ENCODE measurements at regions not wholly inside any gene's neighbourhood (a gene's known extent, or its start where the extent isn't known, plus 50 kb on each side); places are given as distances from the start of the nearest gene placed in this dataset.

GRCh38 chr12:105804591-105805265 lies 334.0 kb downstream of the NUAK1 start:
- CTCF ChIA-PET = no interaction called here
- H3K4me1 Mint-ChIP-seq = no peaks in the 10 kb centered on the region
- DNase-seq (no peak), ATAC-seq (ENCODE audit: low read depth) (no peak)
- H3K27ac Mint-ChIP-seq = no peak overlapping the region
- no peaks in the 10 kb centered on the region for H3K9me3 Mint-ChIP-seq
- no peaks in the 10 kb centered on the region for H3K36me3 Mint-ChIP-seq (ENCODE audit: low read depth)
- intact Hi-C loops (cut with micrococcal nuclease) = no loop called here
- TF ChIP-seq, protein P1, sequence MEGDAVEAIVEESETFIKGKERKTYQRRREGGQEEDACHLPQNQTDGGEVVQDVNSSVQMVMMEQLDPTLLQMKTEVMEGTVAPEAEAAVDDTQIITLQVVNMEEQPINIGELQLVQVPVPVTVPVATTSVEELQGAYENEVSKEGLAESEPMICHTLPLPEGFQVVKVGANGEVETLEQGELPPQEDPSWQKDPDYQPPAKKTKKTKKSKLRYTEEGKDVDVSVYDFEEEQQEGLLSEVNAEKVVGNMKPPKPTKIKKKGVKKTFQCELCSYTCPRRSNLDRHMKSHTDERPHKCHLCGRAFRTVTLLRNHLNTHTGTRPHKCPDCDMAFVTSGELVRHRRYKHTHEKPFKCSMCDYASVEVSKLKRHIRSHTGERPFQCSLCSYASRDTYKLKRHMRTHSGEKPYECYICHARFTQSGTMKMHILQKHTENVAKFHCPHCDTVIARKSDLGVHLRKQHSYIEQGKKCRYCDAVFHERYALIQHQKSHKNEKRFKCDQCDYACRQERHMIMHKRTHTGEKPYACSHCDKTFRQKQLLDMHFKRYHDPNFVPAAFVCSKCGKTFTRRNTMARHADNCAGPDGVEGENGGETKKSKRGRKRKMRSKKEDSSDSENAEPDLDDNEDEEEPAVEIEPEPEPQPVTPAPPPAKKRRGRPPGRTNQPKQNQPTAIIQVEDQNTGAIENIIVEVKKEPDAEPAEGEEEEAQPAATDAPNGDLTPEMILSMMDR (IDR thresholded peaks at IDR 0.05) = no peak
- no peak overlapping the region for H3K4me3 Mint-ChIP-seq
- peaks cover 3% of the 10 kb centered on the region for H3K27me3 Mint-ChIP-seq
- POLR2A ChIA-PET = no interaction called here

GRCh38 chr12:105805730-105806399 lies 332.9 kb downstream of the NUAK1 start:
- Mint-ChIP-seq H3K27ac (no peak overlapping the region), H3K4me3 (no peak overlapping the region), H3K4me1 (no peaks in the 10 kb centered on the region), H3K27me3 (peaks cover 8% of the 10 kb centered on the region), H3K9me3 (no peaks in the 10 kb centered on the region), H3K36me3 (ENCODE audit: low read depth) (no peaks in the 10 kb centered on the region)
- TF ChIP-seq, protein P1 (IDR thresholded peaks at IDR 0.05) = no peak
- intact Hi-C loops (cut with micrococcal nuclease) = no loop called here
- ChIA-PET POLR2A (no interaction called here), CTCF (no interaction called here)
- no peak for DNase-seq
- ATAC-seq (ENCODE audit: low read depth) = no peak

- DNase-seq = no peak
- Mint-ChIP-seq H3K4me3 (no peak overlapping the region), H3K27me3 (peaks cover 8% of the 10 kb centered on the region), H3K36me3 (ENCODE audit: low read depth) (no peaks in the 10 kb centered on the region), H3K27ac (no peak overlapping the region), H3K4me1 (no peaks in the 10 kb centered on the region), H3K9me3 (peaks cover 1% of the 10 kb centered on the region)
- CTCF ChIA-PET = no interaction called here
- no peak for ATAC-seq (ENCODE audit: low read depth)
- TF ChIP-seq, protein P1 (IDR thresholded peaks at IDR 0.05) = no peak
- intact Hi-C loops (cut with micrococcal nuclease) = no loop called here
- POLR2A ChIA-PET = no interaction called here
Measured at GRCh38 chr12:105806400-105806770, 332.4 kb downstream of the NUAK1 start.

DNA sequence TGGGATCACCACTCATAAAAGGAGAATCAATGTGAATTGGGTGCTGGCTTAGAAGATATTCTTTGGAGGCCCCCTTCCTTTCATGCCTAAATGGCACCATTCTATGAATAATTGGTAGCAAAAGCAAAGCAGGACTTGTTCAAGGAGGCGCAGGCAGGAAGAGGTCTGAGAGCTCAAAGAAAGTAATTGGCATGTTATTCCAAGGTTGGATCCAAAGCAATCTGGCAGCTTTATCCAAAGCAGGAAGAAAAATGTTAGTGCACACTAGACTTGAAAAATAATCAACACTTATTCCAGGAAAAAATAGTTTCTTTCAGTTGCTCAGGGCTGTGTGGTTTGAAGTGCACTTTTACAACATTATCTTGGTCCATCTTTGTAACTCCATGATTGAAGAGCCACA lies 326.4 kb downstream of the NUAK1 start:
- H3K4me1 Mint-ChIP-seq = no peaks in the 10 kb centered on the region
- H3K27ac Mint-ChIP-seq = no peak overlapping the region
- H3K4me3 Mint-ChIP-seq = no peak overlapping the region
- H3K9me3 Mint-ChIP-seq = peaks cover 1% of the 10 kb centered on the region
- ATAC-seq (ENCODE audit: low read depth) (no peak), DNase-seq (no peak)
- intact Hi-C loops (cut with micrococcal nuclease) = no loop called here
- peaks cover 8% of the 10 kb centered on the region for H3K27me3 Mint-ChIP-seq
- no peaks in the 10 kb centered on the region for H3K36me3 Mint-ChIP-seq (ENCODE audit: low read depth)
- ChIA-PET POLR2A (no interaction called here), CTCF (no interaction called here)
- TF ChIP-seq, protein P1 (IDR thresholded peaks at IDR 0.05) = no peak

DNA sequence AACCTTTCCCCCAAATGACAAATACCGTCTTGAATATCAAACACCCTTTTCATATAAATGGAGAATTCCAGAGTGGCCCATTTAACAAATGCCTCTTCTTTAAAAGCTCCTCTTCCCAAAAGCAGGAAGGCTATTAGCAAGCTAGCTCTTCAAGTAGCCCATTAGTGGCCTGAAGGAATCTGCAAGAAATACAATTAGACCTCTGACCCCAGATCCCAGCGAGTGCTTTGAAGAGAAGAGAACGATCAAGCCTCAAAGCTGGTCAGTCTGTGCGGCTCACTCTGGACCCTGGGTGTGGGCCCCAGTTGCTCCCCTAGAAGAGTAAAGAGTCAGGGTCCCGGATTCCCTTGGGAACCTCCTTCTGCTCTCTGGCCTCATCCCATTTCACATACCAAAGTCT lies 325.6 kb downstream of the NUAK1 start:
- CTCF ChIA-PET = no interaction called here
- no peak overlapping the region for H3K27ac Mint-ChIP-seq
- H3K9me3 Mint-ChIP-seq = peaks cover 1% of the 10 kb centered on the region
- no peaks in the 10 kb centered on the region for H3K36me3 Mint-ChIP-seq (ENCODE audit: low read depth)
- POLR2A ChIA-PET = no interaction called here
- DNase-seq (no peak), ATAC-seq (ENCODE audit: low read depth) (no peak)
- intact Hi-C loops (cut with micrococcal nuclease) = no loop called here
- no peak overlapping the region for H3K4me3 Mint-ChIP-seq
- H3K27me3 Mint-ChIP-seq = peaks cover 8% of the 10 kb centered on the region
- TF ChIP-seq, protein P1 (IDR thresholded peaks at IDR 0.05) = no peak
- H3K4me1 Mint-ChIP-seq = no peaks in the 10 kb centered on the region
